ENCODE measurements at regions not wholly inside any gene's neighbourhood (a gene's known extent, or its start where the extent isn't known, plus 50 kb on each side); places are given as distances from the start of the nearest gene placed in this dataset.
"Not testable (repeated sequence)": the region's sequence is repeated elsewhere in the genome, so short reads cannot be mapped to it uniquely, and the experiment has no call there.

- no peak for DNase-seq
Observed at GRCh38 chr7:55261386-55261770, 103.8 kb upstream of the LANCL2 start.

DNA sequence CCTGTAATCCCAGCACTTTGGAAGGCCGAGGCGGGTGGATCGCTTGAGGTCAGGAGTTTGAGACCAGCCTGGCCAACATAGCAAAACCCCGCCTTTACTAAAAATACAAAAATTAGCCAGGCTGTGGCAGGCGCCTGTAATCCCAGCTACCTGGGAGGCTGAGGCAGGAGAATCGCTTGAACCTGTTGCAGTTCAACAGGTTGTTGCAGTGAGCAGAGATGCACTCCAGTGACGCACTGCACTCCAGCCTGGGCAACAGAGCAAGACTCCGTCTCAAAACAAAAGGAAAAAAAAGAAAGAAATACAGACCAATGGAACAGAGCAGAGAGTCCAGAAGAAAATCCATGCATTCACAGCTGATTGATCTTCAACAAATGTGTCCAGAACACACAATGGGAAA lies 99.8 kb upstream of the LANCL2 start:
- not testable (repeated sequence) for DNase-seq

DNA sequence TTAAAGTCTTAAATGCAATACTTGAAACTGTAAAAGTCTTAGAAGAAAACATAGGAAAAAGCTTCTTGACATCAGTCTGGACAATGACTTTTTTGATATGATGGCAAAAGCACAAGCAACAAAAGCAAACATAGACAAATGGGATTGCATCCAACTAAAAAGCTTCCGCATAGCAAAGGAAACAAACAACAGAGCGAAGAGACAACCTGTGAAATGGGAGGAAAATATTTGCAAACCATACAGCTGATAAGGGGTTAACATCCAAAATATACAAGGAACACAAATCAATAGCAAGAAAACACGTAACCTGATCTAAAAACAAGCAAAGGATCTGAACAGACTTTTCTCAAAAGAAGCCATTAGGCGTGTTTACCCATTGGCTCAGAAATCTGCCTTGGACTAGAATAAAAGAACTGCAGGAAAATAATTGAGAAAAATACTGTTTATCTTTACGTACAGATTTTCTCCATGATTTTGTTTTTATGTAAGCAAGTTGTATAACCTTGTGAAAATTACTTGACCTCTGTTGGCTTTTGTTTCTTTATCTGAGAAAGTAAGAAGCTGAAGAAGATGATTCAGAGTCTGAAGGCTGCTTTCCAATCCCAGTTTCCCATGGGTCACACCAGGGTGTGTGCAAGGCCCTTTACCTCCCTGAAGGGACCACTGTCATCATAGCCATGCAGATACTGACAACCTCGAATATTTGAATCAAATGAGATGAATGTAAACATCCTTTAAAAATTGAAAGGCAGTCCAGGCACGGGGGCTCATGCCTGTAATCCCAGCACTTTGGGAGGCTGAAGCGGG lies 99.1 kb upstream of the LANCL2 start:
- DNase-seq: no peak

GRCh38 chr7:55271069-55271626 lies 94.0 kb upstream of the LANCL2 start:
- DNase-seq: no peak

DNA sequence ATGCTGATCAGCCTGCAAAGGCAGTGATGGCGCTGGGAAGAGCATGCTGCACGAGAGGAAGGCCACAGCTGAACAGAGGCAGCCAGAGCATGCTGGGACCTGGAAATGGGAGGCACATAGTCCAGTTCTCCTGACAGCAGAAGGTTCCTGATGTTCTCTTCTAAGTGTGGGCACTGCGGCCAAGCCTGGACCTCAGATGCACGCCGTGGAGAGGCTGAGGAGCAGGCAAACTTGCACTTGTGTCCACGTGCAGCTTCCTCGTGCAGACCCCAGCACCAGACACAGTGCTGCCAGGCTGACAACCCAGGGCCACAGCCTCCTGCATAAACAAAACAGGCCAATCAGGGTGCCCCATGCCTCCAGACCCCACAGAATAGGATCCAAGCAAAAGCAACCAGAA lies 93.5 kb upstream of the LANCL2 start:
- DNase-seq: no peak

DNA sequence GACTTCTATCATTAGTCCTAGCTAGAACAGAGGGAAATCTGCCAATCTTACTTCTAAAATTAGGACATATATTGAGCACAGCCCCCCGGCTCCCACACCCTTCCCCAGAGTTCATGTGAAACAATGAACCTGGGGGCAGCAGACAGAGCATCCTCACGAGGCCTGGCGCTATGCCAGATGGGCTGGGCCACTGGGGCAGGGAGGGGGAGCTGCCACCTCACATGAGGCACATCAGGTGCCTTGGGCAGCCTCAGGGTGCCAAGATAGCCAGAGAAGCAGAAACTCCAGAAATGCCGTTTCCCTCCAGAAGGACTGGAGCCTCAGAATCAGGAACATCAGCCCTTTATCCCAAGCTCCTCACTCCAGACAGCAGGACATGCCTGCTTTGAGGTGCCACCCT lies 92.8 kb upstream of the LANCL2 start:
- no peak for DNase-seq

- no peak for DNase-seq
Observed at GRCh38 chr7:55273186-55273980, 91.8 kb upstream of the LANCL2 start.

- no peak for DNase-seq
Observed at GRCh38 chr7:55274156-55274555, 91.0 kb upstream of the LANCL2 start.

DNA sequence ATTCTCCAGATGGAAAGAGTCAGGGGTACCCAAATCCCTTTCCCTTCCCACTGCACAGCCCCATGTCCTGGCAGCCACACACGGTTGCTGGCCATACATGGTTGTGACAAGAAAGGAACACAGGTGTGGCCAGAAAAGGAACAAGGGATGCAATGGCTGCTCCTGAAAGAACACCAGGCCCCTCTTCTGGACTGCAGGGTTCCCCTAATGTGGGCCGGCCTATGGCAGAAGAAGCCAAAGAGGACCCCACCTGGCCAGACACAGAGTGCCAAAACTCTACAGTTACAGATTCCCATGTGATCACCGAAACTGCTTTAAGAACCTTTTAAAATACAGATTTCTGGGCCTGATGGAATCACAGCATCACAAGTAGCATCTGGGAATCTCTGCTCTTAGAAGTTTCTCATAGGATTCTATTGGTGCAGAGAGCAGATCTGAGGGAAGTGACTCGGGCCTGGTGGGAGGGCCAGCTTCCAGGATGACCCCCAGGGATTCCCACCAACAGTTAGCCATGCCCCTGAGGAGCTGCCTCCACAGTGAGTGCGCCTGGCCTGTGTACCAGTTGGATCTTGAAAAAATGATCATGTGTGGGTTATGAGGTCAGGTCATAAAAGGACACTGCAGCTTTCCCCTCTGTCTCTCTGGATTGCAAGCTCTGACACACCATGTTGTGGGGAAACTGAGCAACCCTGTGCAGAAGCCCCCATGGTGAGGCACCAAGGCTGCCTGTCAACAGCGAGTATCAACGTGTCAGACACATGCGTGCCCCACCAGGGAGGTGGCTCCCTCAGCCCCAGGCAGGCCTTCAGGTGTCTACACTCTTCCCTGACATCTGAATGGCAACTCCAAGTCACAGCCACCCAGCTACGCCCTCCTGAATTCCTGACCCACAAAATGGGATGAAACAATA lies 89.6 kb upstream of the LANCL2 start:
- DNase-seq: no peak

DNA sequence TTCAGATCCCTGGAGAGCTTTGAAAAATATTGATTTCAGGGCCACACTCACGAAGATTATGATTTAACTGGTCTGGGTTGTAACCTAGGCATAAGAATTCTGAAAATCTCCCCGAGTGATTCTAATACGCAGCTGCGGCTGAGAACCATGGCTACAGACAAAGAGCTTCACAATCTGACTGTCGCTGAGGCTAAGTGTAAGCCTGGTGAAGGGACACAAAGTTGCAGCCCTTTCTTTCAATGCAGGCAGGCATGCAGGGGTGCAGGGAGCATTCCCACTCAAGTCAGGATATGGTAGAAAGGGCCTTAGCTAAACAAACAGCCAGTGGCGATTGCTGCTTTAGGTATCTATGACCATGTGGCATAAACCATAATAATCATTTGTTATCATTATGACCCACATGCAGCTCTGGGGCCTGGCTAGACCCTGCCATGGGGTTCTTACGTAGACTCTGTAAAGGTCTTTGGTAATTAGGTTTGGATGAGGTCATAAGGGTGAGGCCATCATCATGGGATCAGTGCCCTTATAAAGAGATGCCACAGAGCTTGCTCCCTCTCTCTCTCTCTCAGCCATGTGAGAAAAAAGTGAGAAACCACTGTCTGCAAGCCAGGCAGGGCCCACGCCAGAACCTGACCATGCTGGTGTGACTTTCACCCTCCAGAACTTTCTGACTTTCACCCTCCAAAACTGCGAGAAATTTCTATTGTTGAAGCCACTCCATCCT lies 88.4 kb upstream of the LANCL2 start:
- no peak for DNase-seq

DNA sequence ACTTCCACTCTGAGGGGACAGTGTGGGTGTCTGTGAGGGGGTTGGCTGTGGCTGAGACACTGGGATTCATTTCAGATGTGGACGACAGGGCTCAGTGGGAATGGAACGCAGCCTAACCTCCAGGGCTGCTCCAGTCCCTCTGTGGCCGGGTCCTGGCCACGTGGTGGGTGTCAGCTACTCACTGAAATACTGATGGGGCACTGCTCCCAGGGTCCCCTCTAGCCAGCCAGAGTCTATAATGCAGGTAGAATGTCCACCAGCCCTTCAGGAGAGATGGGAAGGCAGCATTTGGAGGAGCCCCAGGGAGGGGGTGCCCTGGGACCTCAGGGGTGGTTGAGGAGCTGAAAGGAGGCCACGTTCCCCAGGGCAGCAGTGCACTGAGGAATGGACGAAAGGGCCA lies 87.2 kb upstream of the LANCL2 start:
- DNase-seq: no peak

DNA sequence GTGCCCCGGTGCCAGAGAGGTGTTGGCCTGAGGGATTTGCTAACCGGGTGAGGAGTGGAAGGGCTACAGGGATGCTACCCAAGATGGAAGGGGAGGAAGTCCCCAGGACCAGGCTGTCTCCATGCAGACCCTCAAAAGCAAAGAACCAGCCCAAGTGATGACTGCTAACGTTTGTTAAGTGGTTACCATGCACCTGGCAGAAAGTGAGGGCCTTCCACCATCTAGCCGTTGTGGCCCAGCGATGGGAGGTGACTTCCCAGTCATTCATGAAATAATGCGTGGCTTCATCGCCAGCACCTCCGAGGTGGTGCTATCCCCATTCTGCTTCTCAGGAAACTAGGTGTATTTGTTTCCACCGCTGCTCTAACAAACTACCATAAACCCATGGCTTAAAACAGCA lies 86.8 kb upstream of the LANCL2 start:
- DNase-seq: no peak

GRCh38 chr7:55279080-55279845 lies 85.9 kb upstream of the LANCL2 start:
- no peak for DNase-seq

DNA sequence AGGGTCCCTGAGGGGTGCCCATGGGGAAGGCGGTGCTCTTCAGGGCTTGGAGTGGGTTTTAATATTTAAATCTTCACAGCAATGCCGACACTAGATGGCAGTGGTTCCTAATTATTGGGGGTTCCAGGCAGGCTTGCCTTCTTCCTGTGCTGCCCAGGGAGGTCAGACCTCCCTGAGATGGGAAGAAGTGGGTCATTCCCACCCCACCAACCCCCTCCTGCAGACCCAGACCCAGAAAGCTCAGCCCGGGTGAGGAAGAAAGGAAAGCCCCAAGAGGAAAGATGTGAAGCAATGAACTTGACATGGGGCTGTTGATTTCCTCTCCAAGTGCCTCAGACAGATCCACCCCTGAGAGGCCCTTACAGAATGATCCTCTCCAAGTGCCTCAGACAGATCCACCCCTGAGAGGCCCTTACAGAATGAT lies 85.1 kb upstream of the LANCL2 start:
- peak; percentile 74 for DNase-seq

DNA sequence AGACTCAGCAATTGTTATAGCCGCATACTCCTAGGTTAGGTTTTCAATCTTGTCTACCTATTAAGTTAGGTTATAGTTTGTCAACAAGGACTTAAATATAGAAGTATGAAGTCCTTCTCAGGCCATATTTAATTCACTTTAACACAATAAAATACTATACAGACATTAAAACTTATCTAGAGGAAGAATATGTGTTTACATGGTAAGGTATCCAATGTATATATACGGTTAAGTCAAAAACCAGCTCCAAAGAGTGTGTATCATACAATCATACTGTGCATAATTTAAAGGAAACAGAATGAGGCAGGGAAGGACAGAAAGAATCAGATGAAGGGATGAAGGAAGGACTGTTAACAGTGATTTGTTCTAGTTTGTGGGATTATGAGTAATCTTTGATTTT lies 79.5 kb upstream of the LANCL2 start:
- no peak for DNase-seq

GRCh38 chr7:55286666-55287065 lies 78.5 kb upstream of the LANCL2 start:
- no peak for DNase-seq

DNA sequence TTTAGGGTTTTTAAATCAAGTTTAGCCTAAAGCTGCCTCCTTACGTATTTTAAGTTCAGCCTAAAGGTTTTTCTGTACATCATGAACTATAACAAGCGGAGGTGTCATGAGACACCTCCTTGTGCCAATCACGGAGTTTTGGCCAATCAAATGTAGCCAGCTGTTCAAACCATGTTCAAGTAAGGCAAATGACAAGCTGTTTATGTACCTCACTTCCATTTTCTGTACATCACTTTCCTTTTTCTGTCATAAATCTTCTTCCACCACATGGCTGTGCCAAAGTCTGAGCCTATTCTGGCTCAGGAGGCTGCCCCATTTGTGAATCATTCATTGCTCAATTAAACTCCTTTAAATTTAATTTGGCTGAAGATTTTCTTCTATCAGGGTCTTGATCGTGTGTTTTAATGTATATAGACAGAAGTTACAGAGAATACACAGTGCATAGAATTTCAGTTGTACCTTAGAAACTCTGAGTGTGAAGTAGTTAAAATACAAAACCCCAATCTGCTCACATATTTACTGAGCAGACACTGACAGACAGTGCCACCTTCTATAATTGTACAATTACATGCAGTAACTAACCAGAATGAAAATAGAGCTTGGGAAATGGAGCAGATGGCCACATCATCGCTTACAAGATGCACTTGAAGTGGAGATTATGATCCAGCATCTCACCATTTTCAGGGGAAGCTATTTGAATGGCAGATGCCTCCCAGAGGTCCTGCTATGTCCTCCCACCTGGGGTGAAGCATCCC lies 76.9 kb upstream of the LANCL2 start:
- DNase-seq: no peak

DNA sequence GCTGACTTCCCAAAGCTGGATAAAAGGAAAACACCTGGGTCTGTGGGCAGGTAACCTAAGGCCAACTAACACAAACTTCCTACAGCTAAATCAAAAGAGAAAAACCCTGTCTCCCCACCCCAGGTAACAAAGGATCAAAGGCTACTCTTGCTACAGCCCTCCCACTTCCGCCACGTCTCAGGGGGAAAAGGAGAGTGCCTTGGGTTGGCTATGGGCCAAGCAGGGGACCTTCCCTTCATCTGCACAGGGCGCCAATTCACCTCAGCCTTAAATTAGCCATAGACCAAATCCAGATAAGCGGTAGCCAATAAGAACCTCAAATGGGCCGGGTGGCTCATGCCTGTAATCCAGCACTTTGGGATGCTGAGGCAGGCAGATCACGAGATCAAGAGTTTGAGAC lies 69.1 kb upstream of the LANCL2 start:
- DNase-seq: no peak

- DNase-seq: no peak
Observed at GRCh38 chr7:55299273-55299967, 65.7 kb upstream of the LANCL2 start.

All from left kidney (tissue), 1 donor.